MM.1S (cell line): ENCODE measurements at regions not wholly inside any gene's neighbourhood (a gene's known extent, or its start where the extent isn't known, plus 50 kb on each side); places are given as distances from the start of the nearest gene placed in this dataset.

ENCODE experiments used
- CTCF ChIP-seq: fragments of 300-600 bp; sonication (generic); IDR thresholded peaks from 2 replicates; pipeline ENCODE4 v1.5.1; 2016; ENCODE audit warnings: antibody characterized with exemption, low read length, mixed read lengths
- EZH2 ChIP-seq: fragments of 300-600 bp; sonication (generic); optimal IDR thresholded peaks from 2 replicates; pipeline ENCODE3; 2017; ENCODE audit warnings: low read depth, mild to moderate bottlenecking, antibody characterized with exemption, low read length, mixed read lengths
- EZH2phosphoT487 ChIP-seq: fragments of 300-600 bp; sonication (generic); IDR thresholded peaks from 2 replicates; pipeline ENCODE4 v1.6.1; 2018; ENCODE audit warnings: antibody characterized with exemption, low read length

GRCh38 chr9:107792596-107792995 is 303.0 kb upstream of the KLF4 start:
- TF ChIP-seq CTCF: no peak
- no peak for TF ChIP-seq EZH2
- TF ChIP-seq EZH2phosphoT487: no peak
